CD14-positive monocyte (primary cell): ENCODE measurements at regions not wholly inside any gene's neighbourhood (a gene's known extent, or its start where the extent isn't known, plus 50 kb on each side); places are given as distances from the start of the nearest gene placed in this dataset.

Experiments
- DNase-seq, 3 donors: peaks; one replicate each; pipeline ENCODE4 v3.0.0-alpha.2; 2011 to 2022
- H2AFZ ChIP-seq: 2 replicates; pipeline ENCODE4 v1.6.0; 2012; ENCODE audit warnings: mild to moderate bottlenecking, low read depth, low read length, inconsistent platforms; ENCODE audit not compliant: insufficient read depth, poor library complexity, severe bottlenecking
- H3K27ac ChIP-seq, 2 donors: 1 replicate in 1 of 2; 2 replicates in 1 of 2; pipeline ENCODE4 v1.5.1; 2012 to 2013; ENCODE audit warnings: low read length in 2 of 2, control low read depth in 1 of 2, inconsistent platforms in 1 of 2, low read depth in 1 of 2, mild to moderate bottlenecking in 1 of 2
- H3K27me3 ChIP-seq, 2 donors: one replicate each; pipeline versions ENCODE4 v1.6.0 to v1.6.1; 2011 to 2013; ENCODE audit warnings: low read length in 2 of 2; ENCODE audit not compliant: control insufficient read depth in 2 of 2, insufficient read depth in 2 of 2
- H3K36me3 ChIP-seq, 2 donors: replicated peaks in 1 of 2; 1 replicate in 1 of 2; 2 replicates in 1 of 2; pipeline versions ENCODE4 v1.5.1 to v1.6.1; 2012 to 2013; ENCODE audit warnings: low read length in 2 of 2, control low read depth in 1 of 2, inconsistent platforms in 1 of 2, mild to moderate bottlenecking in 1 of 2; ENCODE audit not compliant: insufficient read depth in 2 of 2, control insufficient read depth in 1 of 2
- H3K4me1 ChIP-seq, 2 donors: 1 replicate in 1 of 2; 2 replicates in 1 of 2; pipeline versions ENCODE4 v1.5.1 to v1.6.1; 2012 to 2013; ENCODE audit warnings: low read length in 2 of 2, control low read depth in 1 of 2, inconsistent platforms in 1 of 2, mild to moderate bottlenecking in 1 of 2, moderate library complexity in 1 of 2; ENCODE audit not compliant: insufficient read depth in 2 of 2, control insufficient read depth in 1 of 2
- H3K4me2 ChIP-seq: replicated peaks from 2 replicates; pipeline ENCODE3; 2012; ENCODE audit warnings: low read length, moderate library complexity, mild to moderate bottlenecking; ENCODE audit not compliant: poor library complexity, severe bottlenecking; ENCODE audit errors: extremely low read depth
- H3K4me3 ChIP-seq, 3 experiments: fragments of 200-600 bp in 1 of 3; sonication (generic) in 1 of 3; replicated peaks in 1 of 3; 1 replicate in 2 of 3; 2 replicates in 1 of 3; pipeline ENCODE4 v1.5.1; 2011 to 2013; ENCODE audit warnings: low read length in 3 of 3, mild to moderate bottlenecking in 3 of 3, control low read depth in 2 of 3, low read depth in 2 of 3, inconsistent platforms in 1 of 3, moderate library complexity in 1 of 3
- H3K79me2 ChIP-seq: 2 replicates; pipeline ENCODE4 v1.6.0; 2012; ENCODE audit warnings: mild to moderate bottlenecking, control low read depth, inconsistent platforms, low read length, moderate library complexity; ENCODE audit not compliant: insufficient read depth
- H3K9ac ChIP-seq: 2 replicates; pipeline ENCODE4 v1.6.0; 2017; ENCODE audit warnings: low read length, mild to moderate bottlenecking; ENCODE audit not compliant: insufficient read depth, poor library complexity, severe bottlenecking
- H3K9me3 ChIP-seq, 2 donors: replicated peaks in 1 of 2; 1 replicate in 1 of 2; 2 replicates in 1 of 2; pipeline versions ENCODE4 v1.5.1 to v1.6.1; 2012 to 2013; ENCODE audit warnings: low read length in 2 of 2, control low read depth in 1 of 2; ENCODE audit not compliant: control insufficient read depth in 1 of 2, insufficient read depth in 1 of 2
- H4K20me1 ChIP-seq: 2 replicates; pipeline ENCODE4 v1.6.0; 2012; ENCODE audit warnings: mild to moderate bottlenecking, low read length, control low read depth, moderate library complexity; ENCODE audit not compliant: insufficient read depth
- H3K27ac Mint-ChIP-seq, 7 donors: one replicate each; pipeline ENCODE4 v1.8.0; 2020; ENCODE audit warnings: mild to moderate bottlenecking in 7 of 7, mixed read lengths in 7 of 7, moderate library complexity in 6 of 7, inconsistent platforms in 2 of 7
- H3K27me3 Mint-ChIP-seq, 3 donors: one replicate each; pipeline ENCODE4 v1.8.0; 2021 to 2022; ENCODE audit warnings: low read depth in 3 of 3, mild to moderate bottlenecking in 3 of 3, mixed read lengths in 3 of 3, moderate library complexity in 3 of 3, inconsistent platforms in 1 of 3
- H3K36me3 Mint-ChIP-seq, 2 donors: one replicate each; pipeline ENCODE4 v1.8.0; 2020; ENCODE audit warnings: mixed read lengths in 2 of 2, inconsistent platforms in 1 of 2, mild to moderate bottlenecking in 1 of 2
- H3K4me1 Mint-ChIP-seq: one replicate; pipeline ENCODE4 v1.8.0; 2020; ENCODE audit warnings: mild to moderate bottlenecking, mixed read lengths
- H3K4me3 Mint-ChIP-seq, 2 donors: one replicate each; pipeline ENCODE4 v1.8.0; 2020; ENCODE audit warnings: mild to moderate bottlenecking in 2 of 2, mixed read lengths in 2 of 2, moderate library complexity in 1 of 2
- H3K9me3 Mint-ChIP-seq, 7 donors: one replicate each; pipeline ENCODE4 v1.8.0; 2020 to 2022; ENCODE audit warnings: mixed read lengths in 7 of 7, mild to moderate bottlenecking in 6 of 7, moderate library complexity in 6 of 7, inconsistent platforms in 2 of 7
- CTCF ChIP-seq: fragments of 200-600 bp; IDR thresholded peaks from one replicate; pipeline ENCODE4 v1.8.0; 2022; ENCODE audit warnings: antibody characterized with exemption, mild to moderate bottlenecking
- WGBS: methylation state at CpG from one replicate; pipeline ENCODE4 v1.1.5; 2013; ENCODE audit warnings: missing lambda C conversion rate; ENCODE audit not compliant: insufficient coverage; 5-methylcytosine and 5-hydroxymethylcytosine counted together
- intact Hi-C, 2 donors: fragments of 100-400 bp; cut with micrococcal nuclease; formaldehyde crosslinking; loops; one replicate each; pipeline versions ENCODE4 v1.15.0 to v1.15.1; 2023

- Histone ChIP-seq H3K9me3 (peaks cover 0 to 5% of the 10 kb centered on the region in 2 donors), H3K27ac (no peak overlapping the region), H3K79me2 (no peaks in the 10 kb centered on the region), H3K4me2 (no peak overlapping the region), H3K36me3 (no peaks in the 10 kb centered on the region), H4K20me1 (no peaks in the 10 kb centered on the region), H3K27me3 (no peaks in the 10 kb centered on the region), H3K9ac (no peak overlapping the region), H3K4me1 (no peaks in the 10 kb centered on the region), H3K4me3 (no peak overlapping the region), H2AFZ (no peak overlapping the region)
- no peak overlapping the region for H3K4me3 Mint-ChIP-seq
- no peak for DNase-seq
- 92% methylated on average over 3 of the region's 7 CpGs for WGBS
- H3K9me3 Mint-ChIP-seq = peaks cover 0 to 11% (median 3%) of the 10 kb centered on the region in 7 donors
- intact Hi-C loops = no loop called here
- no peak for TF ChIP-seq CTCF
- H3K4me1 Mint-ChIP-seq = no peaks in the 10 kb centered on the region
- no peaks in the 10 kb centered on the region for H3K36me3 Mint-ChIP-seq
- no peak overlapping the region for H3K27ac Mint-ChIP-seq
- peaks cover 0 to 1% (median 0%) of the 10 kb centered on the region in 3 donors for H3K27me3 Mint-ChIP-seq
Measured at GRCh38 chr11:127268521-127268920, 268.0 kb upstream of the KIRREL3 start.

- Histone ChIP-seq H3K79me2 (no peaks in the 10 kb centered on the region), H3K9ac (no peak overlapping the region), H3K4me1 (no peaks in the 10 kb centered on the region), H3K4me2 (no peak overlapping the region), H3K27ac (no peak overlapping the region), H3K9me3 (no peaks in the 10 kb centered on the region), H2AFZ (no peak overlapping the region), H4K20me1 (no peaks in the 10 kb centered on the region), H3K36me3 (no peaks in the 10 kb centered on the region), H3K4me3 (no peak overlapping the region), H3K27me3 (no peaks in the 10 kb centered on the region)
- no peaks in the 10 kb centered on the region for H3K36me3 Mint-ChIP-seq
- peaks cover 0 to 7% (median 2%) of the 10 kb centered on the region in 7 donors for H3K9me3 Mint-ChIP-seq
- H3K4me1 Mint-ChIP-seq = no peaks in the 10 kb centered on the region
- no peak overlapping the region for H3K27ac Mint-ChIP-seq
- no peak for DNase-seq
- peaks cover 0 to 4% (median 0%) of the 10 kb centered on the region in 3 donors for H3K27me3 Mint-ChIP-seq
- no peak for TF ChIP-seq CTCF
- WGBS = no CpG with 5 or more reads among the region's 1 CpG
- H3K4me3 Mint-ChIP-seq = no peak overlapping the region
- intact Hi-C loops = no loop called here
Measured at GRCh38 chr11:127259102-127259501, 258.5 kb upstream of the KIRREL3 start.
